GM04504 (cell line): ENCODE measurements at regions not wholly inside any gene's neighbourhood (a gene's known extent, or its start where the extent isn't known, plus 50 kb on each side); places are given as distances from the start of the nearest gene placed in this dataset.

Source experiments
- DNase-seq: peaks from one replicate; pipeline ENCODE4 v3.0.0-alpha.2; 2012; ENCODE audit warnings: low read depth

DNA sequence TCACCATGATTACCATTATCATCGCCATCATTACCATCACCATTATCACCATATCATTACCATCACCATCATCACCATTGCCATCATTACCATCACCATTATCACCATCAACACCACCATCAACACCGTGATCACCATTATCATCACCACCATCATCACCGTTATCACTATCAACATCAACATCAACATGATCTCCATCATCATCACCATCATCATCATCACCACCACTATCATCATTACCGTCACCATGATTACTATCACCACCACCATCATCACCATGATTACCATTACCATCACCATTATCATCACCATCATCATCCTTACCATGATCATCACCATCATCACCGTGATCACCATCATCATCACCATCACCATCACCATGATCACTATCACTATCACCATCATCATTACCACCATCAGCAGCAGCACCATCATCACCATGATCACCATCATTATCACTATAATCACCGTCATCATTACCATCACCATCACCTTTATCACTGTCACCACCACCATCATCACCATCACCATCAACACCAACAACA is 753.7 kb downstream of the BRD1 start:
- no peak for DNase-seq

- DNase-seq, result no peak
These were observed 754.6 kb downstream of the BRD1 start for GRCh38 chr22:49072996-49073645.

DNA sequence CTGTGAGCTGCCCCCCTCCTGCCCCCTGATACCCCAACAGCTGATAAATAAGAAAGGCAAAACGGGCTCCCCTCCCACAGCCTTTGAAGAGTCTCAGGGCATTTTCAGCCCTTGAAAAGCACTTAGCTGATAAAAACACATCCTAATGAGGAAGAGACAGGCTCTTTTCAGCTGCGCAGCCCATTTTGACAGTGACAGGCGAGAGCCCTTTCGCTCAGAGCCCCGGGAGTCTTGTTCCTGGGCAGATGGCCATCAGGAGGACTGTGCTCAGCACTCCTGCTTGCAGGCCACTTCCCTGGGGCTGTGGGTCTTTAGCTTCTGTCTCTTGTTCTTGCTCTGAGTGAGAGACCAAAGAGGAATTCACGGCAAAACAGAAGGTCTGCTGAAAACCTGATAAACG is 757.2 kb downstream of the BRD1 start:
- DNase-seq, result no peak

- no peak for DNase-seq
These were observed 758.7 kb downstream of the BRD1 start for GRCh38 chr22:49068861-49069500.

- DNase-seq, result no peak
These were observed 760.2 kb downstream of the BRD1 start for GRCh38 chr22:49067504-49067903.

GRCh38 chr22:49066619-49067018 is 761.1 kb downstream of the BRD1 start:
- no peak for DNase-seq

DNA sequence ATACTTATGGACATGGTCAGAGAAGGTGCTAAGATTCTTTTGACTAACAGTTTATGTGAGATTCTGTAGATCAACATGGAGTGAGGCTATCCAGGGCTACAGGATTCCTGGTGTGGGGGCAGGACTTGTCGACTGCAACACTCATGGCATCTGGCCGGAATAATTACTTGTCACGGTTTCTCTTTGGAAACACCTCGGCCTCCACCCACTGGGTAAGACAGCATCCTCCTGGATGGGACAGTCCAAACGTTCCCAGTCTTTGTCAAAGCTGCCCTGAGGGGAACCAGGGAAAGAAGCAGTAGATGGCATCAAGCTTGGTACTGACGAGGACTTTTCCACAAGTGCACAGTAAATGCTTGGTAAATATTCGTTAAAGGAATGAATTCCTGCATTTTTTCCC is 762.8 kb downstream of the BRD1 start:
- DNase-seq, result no peak

GRCh38 chr22:49063545-49063890 is 764.2 kb downstream of the BRD1 start:
- DNase-seq, result no peak

- no peak for DNase-seq
These were observed 764.7 kb downstream of the BRD1 start for GRCh38 chr22:49062802-49063544.

- no peak for DNase-seq
These were observed 765.4 kb downstream of the BRD1 start for GRCh38 chr22:49062155-49062801.

DNA sequence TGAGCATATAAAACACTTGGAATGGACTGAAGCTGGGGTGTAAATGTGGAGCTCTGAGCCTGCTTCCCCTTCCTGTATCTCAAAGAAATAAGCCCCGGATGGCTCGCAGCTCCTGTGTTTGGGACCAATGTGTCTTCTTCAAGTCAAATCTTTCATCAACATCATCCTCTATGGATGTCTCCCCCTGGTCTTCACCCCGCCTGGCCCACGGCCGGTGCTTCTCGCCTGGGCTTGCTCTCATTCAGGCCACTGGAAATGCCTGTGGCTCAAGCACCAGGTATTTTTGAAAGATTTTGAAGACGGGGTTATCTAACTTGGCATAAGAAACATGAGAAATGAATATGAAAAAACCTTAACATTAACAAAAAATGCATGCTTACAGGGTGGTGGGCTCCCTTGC is 769.8 kb downstream of the BRD1 start:
- no peak for DNase-seq

- DNase-seq, result no peak
These were observed 771.4 kb downstream of the BRD1 start for GRCh38 chr22:49056301-49056700.

DNA sequence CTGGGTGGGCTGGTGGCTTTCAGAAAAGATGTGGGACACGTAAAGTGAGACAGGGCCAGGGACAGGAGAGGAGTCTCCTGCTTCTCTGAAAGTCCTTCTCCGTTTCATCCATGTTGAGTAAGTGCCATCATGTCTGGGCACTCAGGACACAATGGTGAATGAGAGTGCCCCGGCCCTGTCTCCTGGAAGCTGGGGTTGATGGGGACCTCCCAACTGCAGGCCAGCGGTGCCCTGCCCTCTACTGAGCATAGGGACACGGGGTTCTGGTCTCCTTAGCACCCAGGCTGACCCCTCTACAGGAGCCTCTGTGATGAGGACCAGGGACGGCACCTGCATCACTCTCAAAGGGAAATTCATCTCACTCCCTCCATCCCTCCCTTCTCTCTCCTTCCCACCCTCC is 772.3 kb downstream of the BRD1 start:
- no peak for DNase-seq

GRCh38 chr22:49053578-49053977 is 774.1 kb downstream of the BRD1 start:
- no peak for DNase-seq

DNA sequence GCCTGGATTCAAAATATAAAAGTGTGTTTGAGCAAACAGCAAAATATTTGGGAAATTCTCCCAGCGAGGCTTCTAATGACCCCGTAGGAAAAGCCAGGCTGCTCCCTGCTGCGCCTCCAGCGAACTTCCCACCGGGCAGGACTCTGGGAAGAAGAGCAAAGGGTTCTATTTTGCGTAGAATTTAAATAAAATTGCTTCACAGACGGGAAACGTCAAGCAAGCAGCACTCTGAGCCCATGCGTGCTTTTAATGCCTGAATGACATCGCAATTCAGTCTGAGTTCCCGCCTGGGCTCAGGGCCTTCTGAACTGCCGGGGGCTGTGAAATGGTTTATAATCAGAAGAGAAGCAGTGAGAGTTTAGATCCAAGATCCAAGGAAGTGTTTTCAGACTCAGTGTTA is 775.1 kb downstream of the BRD1 start:
- no peak for DNase-seq

GRCh38 chr22:49052023-49052538 is 775.6 kb downstream of the BRD1 start:
- DNase-seq, result no peak

- DNase-seq, result no peak
These were observed 776.1 kb downstream of the BRD1 start for GRCh38 chr22:49051491-49052022.

- no peak for DNase-seq
These were observed 778.0 kb downstream of the BRD1 start for GRCh38 chr22:49049691-49050090.

DNA sequence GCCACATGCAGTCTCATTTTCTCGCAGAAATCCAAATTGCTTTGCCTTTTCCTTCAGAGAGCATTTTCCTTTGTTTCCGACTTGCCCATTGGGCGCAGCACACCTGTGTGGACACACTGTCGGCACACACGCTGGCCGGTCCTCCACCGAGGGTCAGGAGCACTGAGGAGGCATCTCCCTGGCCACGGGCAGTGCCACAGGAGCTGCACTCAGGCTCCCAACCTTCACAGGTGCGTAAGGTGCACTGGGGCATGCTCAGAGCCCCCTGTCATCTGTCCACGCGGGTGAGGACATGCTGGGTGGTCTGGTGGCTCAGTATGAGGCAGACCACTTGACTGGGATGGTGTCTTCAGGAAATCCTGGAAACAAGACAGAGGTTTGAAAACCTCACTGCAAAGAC is 779.1 kb downstream of the BRD1 start:
- no peak for DNase-seq

DNA sequence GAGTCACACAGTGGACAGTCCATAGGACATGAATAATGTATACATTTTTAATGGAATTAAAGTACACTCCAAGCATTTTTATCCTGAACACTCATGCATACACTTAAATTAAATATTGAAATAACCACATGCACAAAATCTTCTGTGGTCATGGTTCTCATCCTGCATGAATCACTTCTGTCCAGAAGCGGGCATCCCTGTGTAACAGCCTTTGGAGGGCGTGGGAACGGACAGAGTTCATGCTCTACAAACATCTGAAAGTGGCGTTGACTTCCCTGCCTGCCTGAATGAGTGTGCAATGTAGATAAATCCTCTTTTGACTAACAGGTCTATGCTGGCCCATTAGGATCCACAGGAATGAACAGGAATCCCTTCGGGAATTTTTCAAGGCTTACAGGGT is 780.2 kb downstream of the BRD1 start:
- DNase-seq, result no peak

DNA sequence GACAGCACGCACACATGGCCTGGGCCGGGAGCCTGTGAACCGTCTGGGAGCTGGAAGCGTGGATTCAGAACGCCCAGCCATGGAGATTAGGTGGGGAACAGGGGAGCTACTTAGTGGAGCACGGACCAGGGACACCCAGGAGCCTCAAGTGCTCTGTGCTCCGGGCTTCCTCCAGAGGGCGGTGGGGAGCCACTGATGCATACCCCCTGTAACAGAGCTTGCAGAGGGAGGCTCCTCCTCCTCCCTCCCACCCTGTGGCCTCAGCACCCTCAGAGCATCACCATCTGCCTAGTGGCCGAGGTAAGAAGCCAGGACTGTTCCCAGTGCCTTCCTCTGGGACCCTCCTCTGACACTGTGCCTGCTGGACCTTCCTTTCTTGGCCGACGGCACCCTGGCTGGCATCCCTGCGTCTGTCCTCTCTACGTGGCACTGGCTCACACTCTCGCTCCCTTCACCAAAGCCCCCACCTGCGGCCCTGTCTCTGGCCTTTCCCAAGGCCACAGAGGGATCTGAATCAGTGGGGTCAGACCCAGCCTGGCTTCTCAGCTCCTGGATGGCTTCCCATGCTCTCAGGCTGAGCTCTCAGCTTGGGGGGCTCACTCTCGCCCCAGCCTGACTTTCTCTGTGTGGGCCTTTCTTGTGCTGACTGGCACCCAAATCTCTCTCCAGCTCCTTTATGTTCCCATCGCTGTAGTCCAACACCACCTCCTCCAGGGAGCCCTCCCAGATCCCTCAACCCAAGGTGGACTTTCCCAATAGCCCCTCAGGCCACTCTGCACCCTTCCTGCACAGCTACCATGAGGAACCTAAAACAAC is 780.9 kb downstream of the BRD1 start:
- DNase-seq, result no peak
